H1 (cell line): ENCODE measurements at regions not wholly inside any gene's neighbourhood (a gene's known extent, or its start where the extent isn't known, plus 50 kb on each side); places are given as distances from the start of the nearest gene placed in this dataset.

Experiments used
- CTCF ChIA-PET: fragments of 300-600 bp; sonication (Branson Sonifier 250); formaldehyde crosslinking; loops from one replicate; lab custom pipeline; 2021; ENCODE audit not compliant: partially characterized antibody; lab: Charles Lee
- POLR2A ChIA-PET: fragments of 300-600 bp; sonication (Branson Sonifier 250); formaldehyde crosslinking; loops from one replicate; lab custom pipeline; 2021; ENCODE audit warnings: inconsistent platforms; ENCODE audit not compliant: partially characterized antibody; lab: Charles Lee
- DNase-seq, 2 experiments: peaks; one replicate each; pipeline versions ENCODE4 v3.0.0 to v3.0.0-alpha.2; 2010 to 2022; ENCODE audit warnings: low spot score in 2 of 2, low read depth in 1 of 2, mixed read lengths in 1 of 2
- FAIRE-seq: peaks from 2 replicates; lab custom pipeline; 2011; peaks lifted over from hg19 to GRCh38; lab: Jason Lieb, UNC
- H2AFZ ChIP-seq: 2 replicates; pipeline ENCODE4 v1.8.1; 2012; ENCODE audit warnings: low read length, inconsistent platforms
- H2AK5ac ChIP-seq: 2 replicates; pipeline ENCODE4 v1.6.1; 2013; ENCODE audit warnings: low read depth, low read length
- H2BK120ac ChIP-seq: replicated peaks from 2 replicates; pipeline ENCODE3; 2013; ENCODE audit warnings: low read depth, low read length, inconsistent platforms
- H2BK12ac ChIP-seq: 2 replicates; pipeline ENCODE4 v1.6.1; 2013; ENCODE audit warnings: low read depth, low read length
- H2BK15ac ChIP-seq: 2 replicates; pipeline ENCODE4 v1.6.1; 2013; ENCODE audit warnings: low read length
- H2BK20ac ChIP-seq: 2 replicates; pipeline ENCODE4 v1.6.1; 2013; ENCODE audit warnings: low read length
- H2BK5ac ChIP-seq: 2 replicates; pipeline ENCODE4 v1.6.1; 2013; ENCODE audit warnings: low read depth, low read length
- H3K14ac ChIP-seq: 2 replicates; pipeline ENCODE4 v1.6.1; 2013; ENCODE audit warnings: inconsistent platforms; ENCODE audit not compliant: insufficient read length
- H3K18ac ChIP-seq: 2 replicates; pipeline ENCODE4 v1.6.1; 2013; ENCODE audit warnings: low read length; ENCODE audit errors: extremely low read depth
- H3K23ac ChIP-seq: 2 replicates; pipeline ENCODE4 v1.6.1; 2013; ENCODE audit warnings: inconsistent platforms; ENCODE audit not compliant: insufficient read length
- H3K23me2 ChIP-seq: 2 replicates; pipeline ENCODE4 v1.6.1; 2013; ENCODE audit warnings: low read depth, low read length
- H3K27ac ChIP-seq: 2 replicates; pipeline ENCODE4 v1.6.1; 2011; ENCODE audit warnings: low read depth, low read length, inconsistent platforms
- H3K27me3 ChIP-seq, 4 experiments: replicated peaks in 1 of 4; 1 replicate in 1 of 4; 2 replicates in 3 of 4; pipeline versions ENCODE4 v1.6.1 to v1.8.1; 2011 to 2013; ENCODE audit warnings: low read length in 3 of 4, mild to moderate bottlenecking in 3 of 4, inconsistent platforms in 2 of 4, mixed read lengths in 2 of 4, moderate library complexity in 1 of 4; ENCODE audit not compliant: control insufficient read depth in 3 of 4, insufficient read depth in 3 of 4; ENCODE audit errors: extremely low read depth in 1 of 4
- H3K36me3 ChIP-seq, 4 experiments: 2 replicates each; pipeline versions ENCODE4 v1.6.1 to v1.8.1; 2011 to 2013; ENCODE audit warnings: mild to moderate bottlenecking in 4 of 4, low read length in 3 of 4, moderate library complexity in 2 of 4, control low read depth in 1 of 4, inconsistent platforms in 1 of 4; ENCODE audit not compliant: insufficient read depth in 4 of 4, control insufficient read depth in 2 of 4
- H3K4ac ChIP-seq: replicated peaks from 2 replicates; pipeline ENCODE3; 2013; ENCODE audit warnings: low read length, low read depth, mixed read lengths, inconsistent platforms; ENCODE audit not compliant: insufficient read length
- H3K4me1 ChIP-seq, 4 experiments: replicated peaks in 1 of 4; 1 replicate in 1 of 4; 2 replicates in 3 of 4; pipeline versions ENCODE4 v1.6.1 to v1.8.1; 2011 to 2013; ENCODE audit warnings: low read length in 3 of 4, inconsistent platforms in 2 of 4, mixed read lengths in 1 of 4; ENCODE audit not compliant: insufficient read depth in 4 of 4, control insufficient read depth in 3 of 4
- H3K4me2 ChIP-seq, 2 experiments: 2 replicates each; pipeline versions ENCODE4 v1.6.1 to v1.8.1; 2011 to 2013; ENCODE audit warnings: low read depth in 2 of 2, low read length in 2 of 2, control low read depth in 1 of 2, inconsistent platforms in 1 of 2, mild to moderate bottlenecking in 1 of 2; ENCODE audit not compliant: insufficient read depth in 1 of 2
- H3K4me3 ChIP-seq, 4 experiments: fragments of 200-600, 300-600 bp in 1 of 4; sonication (generic), shearing (Covaris generic), sonication (Bioruptor Twin) in 1 of 4; 2 replicates each; pipeline versions ENCODE4 v1.5.1 to v1.8.1; 2011 to 2016; ENCODE audit warnings: low read length in 4 of 4, low read depth in 3 of 4, control low read depth in 2 of 4, inconsistent platforms in 2 of 4, mild to moderate bottlenecking in 2 of 4, mixed read lengths in 1 of 4, moderate library complexity in 1 of 4; ENCODE audit not compliant: insufficient read depth in 2 of 4; ENCODE audit errors: extremely low read depth in 1 of 4
- H3K56ac ChIP-seq: replicated peaks from 2 replicates; pipeline ENCODE3; 2013; ENCODE audit warnings: low read depth, mild to moderate bottlenecking, mixed read lengths, low read length, inconsistent platforms; ENCODE audit not compliant: insufficient read length
- H3K79me1 ChIP-seq: 2 replicates; pipeline ENCODE4 v1.6.1; 2013; ENCODE audit warnings: low read depth, low read length, control low read depth
- H3K79me2 ChIP-seq, 2 experiments: 2 replicates each; pipeline versions ENCODE4 v1.6.1 to v1.8.1; 2012 to 2013; ENCODE audit warnings: low read length in 2 of 2, mild to moderate bottlenecking in 2 of 2, inconsistent platforms in 1 of 2; ENCODE audit not compliant: insufficient read depth in 2 of 2, control insufficient read depth in 1 of 2
- H3K9ac ChIP-seq, 4 experiments: replicated peaks in 1 of 4; 1 replicate in 1 of 4; 2 replicates in 3 of 4; pipeline versions ENCODE4 v1.6.1 to v1.8.1; 2011 to 2013; ENCODE audit warnings: low read depth in 3 of 4, low read length in 3 of 4, control low read depth in 2 of 4, mild to moderate bottlenecking in 2 of 4, moderate library complexity in 2 of 4, inconsistent platforms in 1 of 4; ENCODE audit errors: extremely low read depth in 1 of 4
- H3K9me3 ChIP-seq, 2 experiments: 2 replicates each; pipeline versions ENCODE4 v1.6.1 to v1.8.1; 2012 to 2013; ENCODE audit warnings: mild to moderate bottlenecking in 2 of 2, moderate library complexity in 2 of 2, control low read depth in 1 of 2, inconsistent platforms in 1 of 2, low read depth in 1 of 2, low read length in 1 of 2, mixed read lengths in 1 of 2; ENCODE audit not compliant: insufficient read depth in 2 of 2
- H4K20me1 ChIP-seq, 2 experiments: replicated peaks in 1 of 2; 2 replicates each; pipeline versions ENCODE3 to v1.8.1; 2011 to 2013; ENCODE audit warnings: inconsistent platforms in 2 of 2, low read length in 2 of 2, mild to moderate bottlenecking in 1 of 2; ENCODE audit not compliant: insufficient read depth in 2 of 2, control insufficient read depth in 1 of 2
- H4K5ac ChIP-seq: 2 replicates; pipeline ENCODE4 v1.6.1; 2013; ENCODE audit warnings: low read length, low read depth, mixed read lengths, inconsistent platforms; ENCODE audit not compliant: insufficient read length
- H4K8ac ChIP-seq: 2 replicates; pipeline ENCODE4 v1.8.0; 2013; ENCODE audit warnings: mild to moderate bottlenecking, moderate library complexity, low read length, inconsistent platforms; ENCODE audit not compliant: insufficient read depth; ENCODE audit errors: extremely low read depth
- H4K91ac ChIP-seq: replicated peaks from 2 replicates; pipeline ENCODE3; 2013; ENCODE audit warnings: low read length, mixed read lengths, inconsistent platforms; ENCODE audit not compliant: insufficient read length
- ATF2 ChIP-seq: IDR thresholded peaks from 2 replicates; pipeline ENCODE4 v1.6.1; 2012; ENCODE audit warnings: low read length, inconsistent platforms
- CTCF ChIP-seq, 3 experiments: IDR thresholded peaks; 1 replicate in 2 of 3; 2 replicates in 1 of 3; pipeline versions ENCODE4 v1.5.1 to v1.6.1; 2011; ENCODE audit warnings: low read length in 3 of 3, mild to moderate bottlenecking in 3 of 3, inconsistent platforms in 2 of 3, low read depth in 1 of 3, moderate library complexity in 1 of 3; ENCODE audit not compliant: insufficient read depth in 1 of 3; ENCODE audit errors: control extremely low read depth in 1 of 3
- RAD21 ChIP-seq, 2 experiments: IDR thresholded peaks in 1 of 2; conservative IDR thresholded peaks in 1 of 2; 2 replicates each; pipeline ENCODE4 v1.6.1; 2011; ENCODE audit warnings: low read depth in 2 of 2, low read length in 2 of 2, improper control_type of control experiment in 1 of 2, inconsistent platforms in 1 of 2, mild to moderate bottlenecking in 1 of 2, moderate library complexity in 1 of 2
- RXRA ChIP-seq: IDR thresholded peaks from 2 replicates; pipeline ENCODE4 v1.6.1; 2011; ENCODE audit warnings: low read depth, mild to moderate bottlenecking, low read length, moderate library complexity; ENCODE audit not compliant: insufficient read depth
- WGBS, 2 experiments: shearing (Covaris generic) in 1 of 2; methylation state at CpG; one replicate each; pipeline versions ENCODE4 v1.1.6 to v1.1.7; 2013 to 2015; ENCODE audit warnings: low lambda C conversion rate in 2 of 2, mixed read lengths in 2 of 2, inconsistent platforms in 1 of 2, low coverage in 1 of 2, missing lambda C conversion rate in 1 of 2; ENCODE audit not compliant: insufficient replicate concordance in 2 of 2, insufficient coverage in 1 of 2, insufficient read length in 1 of 2; ENCODE audit errors: extremely low coverage in 1 of 2, missing lambda C conversion rate in 1 of 2; 5-methylcytosine and 5-hydroxymethylcytosine counted together

GRCh38 chr2:9690716-9691498, 60.1 kb upstream of the YWHAQ start:
- H3K4me2 ChIP-seq, result no peak overlapping the region
- H4K5ac ChIP-seq, result no peak overlapping the region
- no peaks in the 10 kb centered on the region for H3K79me2 ChIP-seq
- H3K9ac ChIP-seq, result no peak overlapping the region
- H3K14ac ChIP-seq, result no peak overlapping the region
- no peaks in the 10 kb centered on the region for H3K36me3 ChIP-seq
- 88% methylated on average over 11 of the region's 11 CpGs; no CpG with 5 or more reads in 1 of the 2 experiments for WGBS, 2 experiments
- no peak overlapping the region for H3K23ac ChIP-seq
- H2BK120ac ChIP-seq, result no peak overlapping the region
- no peak overlapping the region for H2BK15ac ChIP-seq
- H2AK5ac ChIP-seq, result no peak overlapping the region
- no peak overlapping the region for H3K18ac ChIP-seq
- H2AFZ ChIP-seq, result no peak overlapping the region
- no peak for DNase-seq
- H3K23me2 ChIP-seq, result no peaks in the 10 kb centered on the region
- peak overlapping the region; percentile 64 for H4K91ac ChIP-seq
- no peaks in the 10 kb centered on the region for H4K20me1 ChIP-seq
- no peaks in the 10 kb centered on the region for H3K9me3 ChIP-seq
- POLR2A ChIA-PET, result interaction anchor here (1.9 kb wide), 1 partner anchor 61 kb away, joined by 8 read pairs; the partner anchor contains the start of gene YWHAQ
- CTCF ChIA-PET, result interaction anchor here (0.5 to 1.6 kb wide), 10 partner anchors 12 to 114 kb away, joined by 3 to 8 read pairs (median 3); no protein-coding TSS in a partner anchor
- no peak overlapping the region; the same call in 1 of the 2 replicates for H2BK20ac ChIP-seq
- H3K27me3 ChIP-seq, result no peaks in the 10 kb centered on the region
- H3K4me3 ChIP-seq, result no peak overlapping the region
- no peak overlapping the region for H3K56ac ChIP-seq
- peaks cover 0 to 12% (median 2%) of the 10 kb centered on the region in 4 experiments; a peak in 5 of 7 replicates for H3K4me1 ChIP-seq
- H2BK12ac ChIP-seq, result 0 out of 2 replicates have a peak overlapping the region, but pooled peaks have one; percentile 52
- no peak for TF ChIP-seq ATF2
- peak; percentile 33 to 46; a peak in 3 of 4 replicates for TF ChIP-seq RAD21 (IDR thresholded peaks at IDR 0.05 in 1 of 2, conservative IDR thresholded peaks at IDR 0.05 in 1 of 2; ENCODE audit: low read depth in 2 of 2, low read length in 2 of 2)
- no peak for TF ChIP-seq RXRA
- peak in 2 of 3 experiments; percentile 21 to 27; a peak in 2 of 4 replicates for TF ChIP-seq CTCF (IDR thresholded peaks at IDR 0.05; ENCODE audit: control extremely low read depth in 1 of 3, insufficient read depth in 1 of 3, low read depth in 1 of 3, low read length in 3 of 3)
- TF ChIP-seq, all 59 proteins: peak for 2
- no peak for FAIRE-seq
- no peak overlapping the region for H3K4ac ChIP-seq
- H2BK5ac ChIP-seq, result no peak overlapping the region
- H4K8ac ChIP-seq, result no peak overlapping the region
- no peak overlapping the region for H3K27ac ChIP-seq
- no peaks in the 10 kb centered on the region for H3K79me1 ChIP-seq
